ENCODE measurements at regions not wholly inside any gene's neighbourhood (a gene's known extent, or its start where the extent isn't known, plus 50 kb on each side); places are given as distances from the start of the nearest gene placed in this dataset.
A peak's percentile ranks its signal among the peaks of the same experiment; 100 is the strongest.
"Not testable (repeated sequence)": the region's sequence is repeated elsewhere in the genome, so short reads cannot be mapped to it uniquely, and the experiment has no call there.

DNA sequence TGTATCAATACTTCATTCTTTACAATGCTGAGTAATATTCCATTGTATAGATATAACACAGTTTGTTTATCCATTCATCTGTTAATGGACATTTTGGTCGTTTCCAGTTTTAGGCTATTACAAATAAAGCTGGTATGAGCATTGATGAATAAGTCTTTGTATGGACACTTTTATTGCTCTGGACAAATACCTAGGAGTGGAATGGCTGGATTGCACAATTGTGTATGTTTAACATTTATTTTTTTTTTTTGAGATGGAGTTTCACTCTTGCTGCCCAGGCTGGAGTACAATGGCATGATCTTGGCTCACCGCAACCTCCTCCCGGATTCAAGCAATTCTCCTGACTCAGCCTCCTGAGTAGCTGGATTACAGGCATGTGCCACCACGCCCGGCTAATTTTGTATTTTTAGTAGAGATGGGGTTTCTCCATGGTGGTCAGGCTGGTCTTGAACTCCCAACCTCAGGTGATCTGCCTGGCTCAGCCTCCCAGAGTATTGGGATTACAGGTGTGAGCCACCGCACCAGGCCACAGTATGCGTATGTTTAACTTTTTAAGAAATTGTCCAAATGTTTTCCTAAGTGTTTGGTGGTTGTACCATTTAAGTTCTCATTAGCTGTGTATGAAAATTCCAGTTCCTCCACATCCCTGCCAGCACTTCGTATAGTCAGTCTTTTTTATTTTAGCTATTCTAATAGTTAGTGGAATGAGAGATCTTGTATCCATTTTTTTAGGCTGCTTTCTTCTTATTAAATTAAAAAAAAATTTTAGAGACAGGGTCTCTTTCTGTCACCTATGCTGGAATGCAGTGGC lies 194.9 kb upstream of the HAAO start:
- DNase-seq, result no peak

- DNase-seq, result no peak
Observed at GRCh38 chr2:42984617-42985016, 192.2 kb upstream of the HAAO start.

- DNase-seq, result no peak
Observed at GRCh38 chr2:42984081-42984480, 191.7 kb upstream of the HAAO start.

- no peak for DNase-seq
Observed at GRCh38 chr2:42980764-42981416, 188.5 kb upstream of the HAAO start.

GRCh38 chr2:42979870-42980763 lies 187.7 kb upstream of the HAAO start:
- DNase-seq, result no peak

DNA sequence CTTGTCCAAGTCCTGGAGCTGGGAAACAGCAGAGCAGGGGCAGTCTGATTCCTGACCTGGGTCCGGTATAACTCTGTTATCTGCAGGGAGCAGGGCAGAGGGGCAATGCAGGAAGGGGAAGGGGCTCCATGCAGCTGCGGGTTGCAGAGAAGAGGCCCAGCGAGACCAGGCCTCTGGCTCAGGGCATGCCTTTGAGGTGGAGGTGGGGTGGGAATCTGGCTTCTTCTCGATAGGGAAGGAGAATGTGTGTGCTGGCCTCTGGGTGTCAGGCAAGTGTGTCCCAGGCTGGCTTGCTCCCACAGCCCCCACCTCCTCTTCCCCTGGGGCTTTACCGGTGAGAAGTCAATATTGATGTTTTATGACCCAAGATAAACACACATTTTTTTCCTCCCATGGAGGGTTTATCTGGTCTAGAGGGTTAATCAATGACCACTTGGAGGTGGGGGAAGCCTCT lies 187.1 kb upstream of the HAAO start:
- DNase-seq, result no peak

DNA sequence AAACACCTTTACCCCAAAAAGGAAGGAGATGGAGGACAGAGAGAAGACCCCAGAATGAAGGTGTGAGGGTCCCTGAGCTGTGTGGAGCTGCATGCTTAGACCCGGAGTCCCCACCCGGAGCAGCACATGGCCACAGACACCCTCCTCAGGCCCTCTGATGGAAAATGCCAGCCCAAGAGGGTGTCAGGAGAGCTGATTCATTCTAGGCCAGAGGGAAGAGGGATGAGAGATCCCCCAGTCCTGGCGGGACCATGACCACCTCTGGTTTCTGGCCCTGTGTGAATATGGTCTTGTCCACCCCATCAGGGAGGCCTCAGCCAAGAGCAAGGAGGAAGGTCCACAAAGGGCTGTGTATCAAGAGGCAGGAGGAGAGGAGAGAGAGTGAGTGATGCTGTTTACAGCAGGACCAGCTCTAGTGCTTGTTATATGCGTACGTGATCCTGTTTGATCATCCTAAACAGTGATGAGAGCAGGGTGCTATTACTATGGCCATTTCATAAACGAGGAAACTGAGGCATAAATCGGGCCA lies 186.6 kb upstream of the HAAO start:
- no peak for DNase-seq

DNA sequence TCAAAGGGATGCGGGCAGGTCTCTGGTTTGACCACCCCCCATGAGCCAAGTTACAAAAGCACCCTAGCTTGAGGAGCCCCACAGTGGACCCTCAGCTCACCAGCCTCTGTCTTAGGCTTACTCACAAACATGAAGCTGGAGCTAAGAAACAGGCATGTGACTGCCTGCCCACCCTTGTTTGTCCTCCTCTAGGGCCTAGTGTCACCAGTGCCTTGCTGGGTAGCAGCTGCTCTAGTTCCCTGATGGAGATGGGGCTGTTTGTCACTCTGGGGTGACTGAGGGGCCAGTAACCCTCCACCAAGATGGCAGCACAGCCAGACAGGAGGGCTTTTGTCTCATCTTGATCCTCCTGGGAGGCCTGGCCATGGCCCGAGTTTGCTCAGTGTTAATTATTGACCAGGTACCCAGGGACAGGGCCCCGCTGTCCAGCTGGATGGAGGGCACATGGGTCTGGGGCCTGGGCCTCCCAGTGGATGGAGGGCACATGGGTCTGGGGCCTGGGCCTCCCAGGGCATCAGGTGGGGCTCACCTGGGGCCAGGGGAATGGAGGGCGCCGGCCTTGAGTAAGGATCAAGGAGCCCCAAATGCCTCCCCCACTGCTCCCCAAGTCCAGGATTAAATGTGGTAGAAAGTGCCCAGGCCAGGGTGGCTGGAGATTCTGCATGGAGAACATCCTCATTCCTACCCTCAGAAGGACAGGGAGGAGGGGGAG lies 185.9 kb upstream of the HAAO start:
- no peak for DNase-seq

DNA sequence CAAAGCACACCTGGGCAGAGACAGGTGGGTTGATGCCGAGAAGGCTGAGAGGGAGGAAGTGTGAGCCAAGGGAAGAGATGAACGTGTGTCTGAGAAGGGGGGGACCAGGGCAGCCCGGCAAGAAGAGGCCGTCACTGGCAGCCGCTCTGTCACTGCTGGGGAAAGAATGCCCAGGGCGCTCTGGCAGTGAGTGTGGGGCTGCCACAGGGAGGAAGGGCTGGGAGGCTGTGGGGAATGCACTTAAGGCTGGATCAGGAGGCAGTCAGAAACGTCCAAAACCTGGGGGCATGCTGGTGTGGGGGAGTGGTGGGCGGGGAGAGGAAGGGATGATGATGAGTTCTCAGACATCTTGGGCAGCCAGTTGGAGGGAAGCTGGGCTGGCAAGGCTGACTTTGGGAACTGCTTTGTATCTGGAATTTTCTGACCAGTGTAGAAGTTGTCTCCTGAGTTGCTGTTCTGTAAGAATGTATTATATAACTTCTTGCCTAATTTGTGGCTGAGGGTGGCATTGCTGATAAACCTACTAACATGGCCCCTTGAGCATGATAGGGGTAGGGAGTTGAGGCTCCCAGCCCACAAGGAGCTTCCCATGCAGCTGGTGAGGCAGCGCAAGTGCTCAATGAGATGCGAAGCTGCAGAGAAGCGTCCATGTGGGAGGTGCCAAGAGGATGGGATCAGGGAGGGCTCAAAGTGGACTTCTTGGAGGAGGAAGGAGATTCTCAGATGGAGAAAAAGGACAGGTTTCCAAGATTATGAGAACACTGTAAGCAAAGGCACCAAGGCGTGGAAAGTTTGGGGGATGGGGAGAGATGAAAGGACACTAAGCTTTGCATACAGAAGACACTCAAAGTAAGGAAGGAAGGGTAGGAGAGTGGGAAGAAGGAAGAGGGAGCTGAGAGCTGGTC lies 185.1 kb upstream of the HAAO start:
- no peak for DNase-seq

GRCh38 chr2:42976351-42976750 lies 184.0 kb upstream of the HAAO start:
- no peak for DNase-seq

- peak; percentile 47 for DNase-seq
Observed at GRCh38 chr2:42974721-42975717, 182.6 kb upstream of the HAAO start.

DNA sequence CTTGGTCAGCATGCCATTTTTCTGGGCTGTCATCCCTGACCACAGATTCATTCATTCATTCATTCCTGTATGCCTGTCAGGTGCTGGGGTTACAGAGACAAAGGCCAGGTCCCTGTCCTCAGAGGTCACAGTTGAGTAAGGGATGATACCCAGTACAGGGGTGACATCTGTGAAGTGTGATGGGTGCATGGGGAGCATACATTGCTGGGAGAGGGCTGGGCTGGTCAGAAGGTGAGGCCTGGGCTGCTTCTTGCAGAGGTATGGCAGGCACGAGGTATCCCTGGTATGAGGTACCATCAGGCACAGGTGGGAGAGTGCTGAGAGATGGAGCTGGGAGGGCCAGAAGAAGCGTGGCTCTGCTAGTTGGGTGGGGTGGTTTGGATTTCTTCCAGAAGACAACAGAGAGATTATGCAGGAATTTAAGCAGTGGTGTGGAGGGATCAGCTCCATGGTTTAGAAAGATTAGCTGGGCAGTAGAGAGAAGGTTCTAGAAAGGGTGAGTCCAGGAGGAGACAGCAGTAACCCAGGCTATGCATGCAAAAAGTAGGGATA lies 181.9 kb upstream of the HAAO start:
- no peak for DNase-seq

GRCh38 chr2:42973726-42974125 lies 181.3 kb upstream of the HAAO start:
- no peak for DNase-seq

- not testable (repeated sequence) for DNase-seq
Observed at GRCh38 chr2:42972933-42973516, 180.6 kb upstream of the HAAO start.

GRCh38 chr2:42971947-42972736 lies 179.8 kb upstream of the HAAO start:
- DNase-seq, result no peak

DNA sequence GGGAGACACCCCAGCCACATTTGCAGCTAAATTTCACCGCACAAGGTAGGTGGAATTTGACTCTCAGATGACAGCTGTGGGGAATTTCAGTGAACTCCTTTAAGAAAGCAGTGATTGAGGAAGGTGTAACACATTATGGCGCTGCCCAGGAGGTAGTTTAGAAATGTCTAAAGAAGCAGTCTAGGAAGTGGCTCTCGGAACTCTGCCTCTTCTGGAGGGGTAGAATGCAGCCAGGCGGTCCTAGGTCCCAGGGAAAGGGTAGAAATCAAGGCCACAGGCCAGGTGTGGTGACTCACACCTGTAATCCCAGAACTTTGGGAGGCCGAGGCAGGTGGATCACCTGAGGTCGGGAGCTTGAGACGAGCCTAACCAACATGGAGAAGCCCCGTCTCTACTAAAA lies 179.0 kb upstream of the HAAO start:
- no peak for DNase-seq

- DNase-seq, result no peak
Observed at GRCh38 chr2:42970151-42970550, 177.8 kb upstream of the HAAO start.

Measured in CD4-positive, alpha-beta T cell treated with Interleukin-21 for 1 hour (primary cell).